Hepatocyte (in vitro differentiated cells): ENCODE measurements at regions not wholly inside any gene's neighbourhood (a gene's known extent, or its start where the extent isn't known, plus 50 kb on each side); places are given as distances from the start of the nearest gene placed in this dataset.

Experiments used
- EZH2 ChIP-seq: fragments of 200-600 bp; sonication (generic); IDR thresholded peaks from 2 replicates; pipeline ENCODE4 v1.6.1; 2016; ENCODE audit warnings: antibody characterized with exemption, mild to moderate bottlenecking, borderline replicate concordance
- TF ChIP-seq, protein P1 (sequence below): fragments of 200-600 bp; sonication (generic); IDR thresholded peaks from 2 replicates; pipeline ENCODE4 v1.5.1; 2016; ENCODE audit warnings: antibody characterized with exemption, mild to moderate bottlenecking; ENCODE audit not compliant: poor library complexity

- TF ChIP-seq, protein P1, sequence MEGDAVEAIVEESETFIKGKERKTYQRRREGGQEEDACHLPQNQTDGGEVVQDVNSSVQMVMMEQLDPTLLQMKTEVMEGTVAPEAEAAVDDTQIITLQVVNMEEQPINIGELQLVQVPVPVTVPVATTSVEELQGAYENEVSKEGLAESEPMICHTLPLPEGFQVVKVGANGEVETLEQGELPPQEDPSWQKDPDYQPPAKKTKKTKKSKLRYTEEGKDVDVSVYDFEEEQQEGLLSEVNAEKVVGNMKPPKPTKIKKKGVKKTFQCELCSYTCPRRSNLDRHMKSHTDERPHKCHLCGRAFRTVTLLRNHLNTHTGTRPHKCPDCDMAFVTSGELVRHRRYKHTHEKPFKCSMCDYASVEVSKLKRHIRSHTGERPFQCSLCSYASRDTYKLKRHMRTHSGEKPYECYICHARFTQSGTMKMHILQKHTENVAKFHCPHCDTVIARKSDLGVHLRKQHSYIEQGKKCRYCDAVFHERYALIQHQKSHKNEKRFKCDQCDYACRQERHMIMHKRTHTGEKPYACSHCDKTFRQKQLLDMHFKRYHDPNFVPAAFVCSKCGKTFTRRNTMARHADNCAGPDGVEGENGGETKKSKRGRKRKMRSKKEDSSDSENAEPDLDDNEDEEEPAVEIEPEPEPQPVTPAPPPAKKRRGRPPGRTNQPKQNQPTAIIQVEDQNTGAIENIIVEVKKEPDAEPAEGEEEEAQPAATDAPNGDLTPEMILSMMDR, result no peak
- no peak for TF ChIP-seq EZH2
These were observed 167.6 kb downstream of the BRINP2 start for GRCh38 chr1:177338376-177338775.
